Upper lobe of left lung (tissue), 4 donors: ENCODE measurements at regions not wholly inside any gene's neighbourhood (a gene's known extent, or its start where the extent isn't known, plus 50 kb on each side); places are given as distances from the start of the nearest gene placed in this dataset.

Experiments
- CTCF ChIP-seq, 6 experiments: fragments of 450-650 bp in 4 of 6; fragments of 200-600 bp in 2 of 6; sonication (generic) in 2 of 6; IDR thresholded peaks; one replicate each; pipeline ENCODE4 v1.5.1; 2016 to 2019; ENCODE audit warnings: antibody characterized with exemption in 6 of 6
- EP300 ChIP-seq, 4 donors: sonication (generic); formaldehyde crosslinking; IDR thresholded peaks; one replicate each; pipeline ENCODE4 v1.5.1; 2017; ENCODE audit warnings: antibody characterized with exemption in 4 of 4, control low read depth in 2 of 4
- POLR2A ChIP-seq, 4 donors: fragments of 450-650 bp; IDR thresholded peaks; one replicate each; pipeline ENCODE4 v1.5.1; 2016 to 2017; ENCODE audit warnings: antibody characterized with exemption in 4 of 4, mild to moderate bottlenecking in 2 of 4
- POLR2AphosphoS5 ChIP-seq, 2 donors: sonication (generic); formaldehyde crosslinking; IDR thresholded peaks; one replicate each; pipeline ENCODE4 v1.5.1; 2017; ENCODE audit warnings: antibody characterized with exemption in 2 of 2

- no peak for TF ChIP-seq EP300 (IDR thresholded peaks at IDR 0.05)
- TF ChIP-seq POLR2A (IDR thresholded peaks at IDR 0.05): no peak
- TF ChIP-seq CTCF (IDR thresholded peaks at IDR 0.05): no peak
- no peak for TF ChIP-seq POLR2AphosphoS5 (IDR thresholded peaks at IDR 0.05)
These were observed 60.6 kb upstream of the FRMD4A start for GRCh38 chr10:14391342-14391741.
